ENCODE measurements at regions not wholly inside any gene's neighbourhood (a gene's known extent, or its start where the extent isn't known, plus 50 kb on each side); places are given as distances from the start of the nearest gene placed in this dataset.

GRCh38 chr2:234398531-234398930 is 98.3 kb downstream of the ARL4C start:
- no peak overlapping the region for H3K27ac ChIP-seq
- H3K36me3 ChIP-seq, result no peaks in the 10 kb centered on the region
- intact Hi-C loops (cut with DNase I), result no loop called here
- 79 to 80% methylated on average over 3 of the region's 3 CpGs for WGBS, 2 donors
- no peaks in the 10 kb centered on the region for H3K4me1 ChIP-seq
- H3K27me3 ChIP-seq, result no peaks in the 10 kb centered on the region
- no peak overlapping the region for H3K4me3 ChIP-seq (replicated peaks in 1 of 3)
- no peak for TF ChIP-seq POLR2A (IDR thresholded peaks at IDR 0.05)
- TF ChIP-seq, protein P1, sequence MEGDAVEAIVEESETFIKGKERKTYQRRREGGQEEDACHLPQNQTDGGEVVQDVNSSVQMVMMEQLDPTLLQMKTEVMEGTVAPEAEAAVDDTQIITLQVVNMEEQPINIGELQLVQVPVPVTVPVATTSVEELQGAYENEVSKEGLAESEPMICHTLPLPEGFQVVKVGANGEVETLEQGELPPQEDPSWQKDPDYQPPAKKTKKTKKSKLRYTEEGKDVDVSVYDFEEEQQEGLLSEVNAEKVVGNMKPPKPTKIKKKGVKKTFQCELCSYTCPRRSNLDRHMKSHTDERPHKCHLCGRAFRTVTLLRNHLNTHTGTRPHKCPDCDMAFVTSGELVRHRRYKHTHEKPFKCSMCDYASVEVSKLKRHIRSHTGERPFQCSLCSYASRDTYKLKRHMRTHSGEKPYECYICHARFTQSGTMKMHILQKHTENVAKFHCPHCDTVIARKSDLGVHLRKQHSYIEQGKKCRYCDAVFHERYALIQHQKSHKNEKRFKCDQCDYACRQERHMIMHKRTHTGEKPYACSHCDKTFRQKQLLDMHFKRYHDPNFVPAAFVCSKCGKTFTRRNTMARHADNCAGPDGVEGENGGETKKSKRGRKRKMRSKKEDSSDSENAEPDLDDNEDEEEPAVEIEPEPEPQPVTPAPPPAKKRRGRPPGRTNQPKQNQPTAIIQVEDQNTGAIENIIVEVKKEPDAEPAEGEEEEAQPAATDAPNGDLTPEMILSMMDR (IDR thresholded peaks at IDR 0.05), result no peak
- H3K9me3 ChIP-seq, result no peaks in the 10 kb centered on the region
- no peak for DNase-seq

DNA sequence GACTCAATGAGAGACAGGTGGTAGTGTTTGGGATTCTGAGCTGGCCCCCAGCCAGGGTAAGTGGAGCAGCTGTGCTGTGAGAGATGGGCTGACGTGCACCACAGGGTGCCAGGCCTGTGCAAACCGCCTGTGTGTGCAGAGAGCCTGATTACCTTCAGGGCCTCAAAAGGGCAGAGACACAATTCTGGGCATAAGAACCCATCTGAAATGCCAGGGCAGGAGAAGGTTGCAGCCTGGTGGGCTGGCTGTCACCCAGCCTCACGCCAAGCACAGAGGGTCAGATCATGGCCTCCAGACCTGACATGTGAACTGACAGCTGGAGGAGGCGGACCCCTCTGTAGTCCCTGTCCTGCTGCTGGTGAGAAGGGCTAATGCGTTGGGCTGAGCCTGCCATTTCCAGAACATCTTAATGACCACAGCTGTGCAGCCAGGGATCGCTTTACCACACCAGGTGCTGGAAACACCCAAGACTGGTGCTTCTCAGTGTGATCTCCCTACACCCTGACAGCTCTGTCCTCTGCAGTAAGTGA is 100.9 kb downstream of the ARL4C start:
- Histone ChIP-seq H3K9me3 (no peaks in the 10 kb centered on the region), H3K4me3 (replicated peaks in 1 of 3) (no peak overlapping the region), H3K27me3 (no peaks in the 10 kb centered on the region), H3K4me1 (no peaks in the 10 kb centered on the region), H3K36me3 (no peaks in the 10 kb centered on the region), H3K27ac (no peak overlapping the region)
- intact Hi-C loops (cut with DNase I), result no loop called here
- 78 to 79% methylated on average over 4 to 5 of the region's 6 CpGs for WGBS, 2 donors
- TF ChIP-seq, protein P1 (IDR thresholded peaks at IDR 0.05), result no peak
- TF ChIP-seq POLR2A (IDR thresholded peaks at IDR 0.05), result no peak
- no peak for DNase-seq

GRCh38 chr2:234394450-234394849 is 102.4 kb downstream of the ARL4C start:
- intact Hi-C loops (cut with DNase I), result no loop called here

DNA sequence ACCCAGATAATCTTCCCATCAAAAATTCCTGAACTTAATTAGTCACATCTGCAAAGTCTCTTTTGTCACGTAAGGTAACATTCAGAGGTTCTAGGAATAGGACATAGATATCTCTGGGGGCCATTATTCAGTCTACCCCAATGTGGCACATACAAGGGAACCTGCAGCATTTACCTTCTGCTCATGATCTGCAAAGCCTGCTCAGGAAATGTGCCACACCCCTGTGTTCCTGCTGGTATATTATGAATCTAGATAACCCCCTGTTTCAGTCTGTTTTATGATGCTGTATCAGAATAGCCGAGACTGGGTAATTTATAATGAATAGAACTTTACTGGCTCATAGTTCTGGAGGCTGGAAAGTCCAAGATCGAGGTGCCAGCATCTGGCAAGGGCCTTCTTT is 103.5 kb downstream of the ARL4C start:
- Histone ChIP-seq H3K4me3 (replicated peaks in 1 of 3) (no peak overlapping the region), H3K4me1 (no peaks in the 10 kb centered on the region), H3K36me3 (no peaks in the 10 kb centered on the region), H3K27me3 (no peaks in the 10 kb centered on the region), H3K27ac (no peak overlapping the region), H3K9me3 (no peaks in the 10 kb centered on the region)
- TF ChIP-seq POLR2A (IDR thresholded peaks at IDR 0.05), result no peak
- TF ChIP-seq, protein P1 (IDR thresholded peaks at IDR 0.05), result no peak
- no peak for DNase-seq
- intact Hi-C loops (cut with DNase I), result no loop called here
- WGBS, 2 donors, result 92 to 96% methylated on average over 3 of the region's 3 CpGs

More at GRCh38 chr2:234394450-234394849, 102.4 kb downstream of the ARL4C start:
- Histone ChIP-seq H3K4me1 (no peaks in the 10 kb centered on the region), H3K4me3 (replicated peaks in 1 of 3) (no peak overlapping the region), H3K27me3 (no peaks in the 10 kb centered on the region), H3K9me3 (no peaks in the 10 kb centered on the region), H3K36me3 (no peaks in the 10 kb centered on the region), H3K27ac (no peak overlapping the region)
- WGBS, 2 donors, result 92 to 93% methylated on average over 4 of the region's 4 CpGs
- DNase-seq, result no peak
- TF ChIP-seq, protein P1 (IDR thresholded peaks at IDR 0.05), result no peak
- no peak for TF ChIP-seq POLR2A (IDR thresholded peaks at IDR 0.05)

- H3K27me3 ChIP-seq, result no peaks in the 10 kb centered on the region
- H3K4me1 ChIP-seq, result no peaks in the 10 kb centered on the region
- H3K4me3 ChIP-seq (replicated peaks in 1 of 3), result no peak overlapping the region
- no peak overlapping the region for H3K27ac ChIP-seq
- H3K9me3 ChIP-seq, result no peaks in the 10 kb centered on the region
- DNase-seq, result no peak
- TF ChIP-seq, protein P1 (IDR thresholded peaks at IDR 0.05), result no peak
- no peak for TF ChIP-seq POLR2A (IDR thresholded peaks at IDR 0.05)
- H3K36me3 ChIP-seq, result no peaks in the 10 kb centered on the region
- intact Hi-C loops (cut with DNase I), result no loop called here
- WGBS, 2 donors, result 83% methylated on average over 4 of the region's 4 CpGs
These were observed 104.8 kb downstream of the ARL4C start for GRCh38 chr2:234392041-234392615.

All from thyroid gland (tissue), 4 donors.